ENCODE measurements at regions not wholly inside any gene's neighbourhood (a gene's known extent, or its start where the extent isn't known, plus 50 kb on each side); places are given as distances from the start of the nearest gene placed in this dataset.

- TF ChIP-seq, protein P1, sequence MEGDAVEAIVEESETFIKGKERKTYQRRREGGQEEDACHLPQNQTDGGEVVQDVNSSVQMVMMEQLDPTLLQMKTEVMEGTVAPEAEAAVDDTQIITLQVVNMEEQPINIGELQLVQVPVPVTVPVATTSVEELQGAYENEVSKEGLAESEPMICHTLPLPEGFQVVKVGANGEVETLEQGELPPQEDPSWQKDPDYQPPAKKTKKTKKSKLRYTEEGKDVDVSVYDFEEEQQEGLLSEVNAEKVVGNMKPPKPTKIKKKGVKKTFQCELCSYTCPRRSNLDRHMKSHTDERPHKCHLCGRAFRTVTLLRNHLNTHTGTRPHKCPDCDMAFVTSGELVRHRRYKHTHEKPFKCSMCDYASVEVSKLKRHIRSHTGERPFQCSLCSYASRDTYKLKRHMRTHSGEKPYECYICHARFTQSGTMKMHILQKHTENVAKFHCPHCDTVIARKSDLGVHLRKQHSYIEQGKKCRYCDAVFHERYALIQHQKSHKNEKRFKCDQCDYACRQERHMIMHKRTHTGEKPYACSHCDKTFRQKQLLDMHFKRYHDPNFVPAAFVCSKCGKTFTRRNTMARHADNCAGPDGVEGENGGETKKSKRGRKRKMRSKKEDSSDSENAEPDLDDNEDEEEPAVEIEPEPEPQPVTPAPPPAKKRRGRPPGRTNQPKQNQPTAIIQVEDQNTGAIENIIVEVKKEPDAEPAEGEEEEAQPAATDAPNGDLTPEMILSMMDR (conservative IDR thresholded peaks at IDR 0.05; ENCODE audit: low read depth in 2 of 2): no peak
- TF ChIP-seq EZH2phosphoT487 (IDR thresholded peaks at IDR 0.05; ENCODE audit: unreplicated experiment) (no peak), POLR2AphosphoS5 (IDR thresholded peaks at IDR 0.05; ENCODE audit: low read depth) (no peak), EZH2 (IDR thresholded peaks at IDR 0.05; ENCODE audit: low read depth, unreplicated experiment) (no peak), JUNB (IDR thresholded peaks at IDR 0.05; ENCODE audit: unreplicated experiment) (no peak)
- TF ChIP-seq, protein P2, sequence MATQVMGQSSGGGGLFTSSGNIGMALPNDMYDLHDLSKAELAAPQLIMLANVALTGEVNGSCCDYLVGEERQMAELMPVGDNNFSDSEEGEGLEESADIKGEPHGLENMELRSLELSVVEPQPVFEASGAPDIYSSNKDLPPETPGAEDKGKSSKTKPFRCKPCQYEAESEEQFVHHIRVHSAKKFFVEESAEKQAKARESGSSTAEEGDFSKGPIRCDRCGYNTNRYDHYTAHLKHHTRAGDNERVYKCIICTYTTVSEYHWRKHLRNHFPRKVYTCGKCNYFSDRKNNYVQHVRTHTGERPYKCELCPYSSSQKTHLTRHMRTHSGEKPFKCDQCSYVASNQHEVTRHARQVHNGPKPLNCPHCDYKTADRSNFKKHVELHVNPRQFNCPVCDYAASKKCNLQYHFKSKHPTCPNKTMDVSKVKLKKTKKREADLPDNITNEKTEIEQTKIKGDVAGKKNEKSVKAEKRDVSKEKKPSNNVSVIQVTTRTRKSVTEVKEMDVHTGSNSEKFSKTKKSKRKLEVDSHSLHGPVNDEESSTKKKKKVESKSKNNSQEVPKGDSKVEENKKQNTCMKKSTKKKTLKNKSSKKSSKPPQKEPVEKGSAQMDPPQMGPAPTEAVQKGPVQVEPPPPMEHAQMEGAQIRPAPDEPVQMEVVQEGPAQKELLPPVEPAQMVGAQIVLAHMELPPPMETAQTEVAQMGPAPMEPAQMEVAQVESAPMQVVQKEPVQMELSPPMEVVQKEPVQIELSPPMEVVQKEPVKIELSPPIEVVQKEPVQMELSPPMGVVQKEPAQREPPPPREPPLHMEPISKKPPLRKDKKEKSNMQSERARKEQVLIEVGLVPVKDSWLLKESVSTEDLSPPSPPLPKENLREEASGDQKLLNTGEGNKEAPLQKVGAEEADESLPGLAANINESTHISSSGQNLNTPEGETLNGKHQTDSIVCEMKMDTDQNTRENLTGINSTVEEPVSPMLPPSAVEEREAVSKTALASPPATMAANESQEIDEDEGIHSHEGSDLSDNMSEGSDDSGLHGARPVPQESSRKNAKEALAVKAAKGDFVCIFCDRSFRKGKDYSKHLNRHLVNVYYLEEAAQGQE (IDR thresholded peaks at IDR 0.05; ENCODE audit: unreplicated experiment): no peak
Observed at GRCh38 chrY:16157801-16158200, 1633.5 kb downstream of the NLGN4Y start.

All from GM23338 (cell line).